HCT116 (cell line): ENCODE measurements at regions not wholly inside any gene's neighbourhood (a gene's known extent, or its start where the extent isn't known, plus 50 kb on each side); places are given as distances from the start of the nearest gene placed in this dataset.

Experiments
- ATAC-seq: fragments of 200-7000 bp; cut with Tn5 transposase; 2 replicates; pipeline ENCODE4 v1.9.1; 2020; ENCODE audit warnings: mild to moderate bottlenecking, moderate library complexity
- BruUV-seq: library from RNA; stranded (reverse); fragments of 400-500 nt; replicated peaks from 2 replicates; lab custom pipeline; 2021; lab: Mats Ljungman, UMichigan
- CTCF ChIA-PET: fragments of 300-600 bp; sonication (Branson Sonifier 250); formaldehyde crosslinking; loops from one replicate; lab custom pipeline; 2021; ENCODE audit warnings: antibody characterized with exemption; lab: Charles Lee
- POLR2A ChIA-PET: fragments of 300-600, 350-600 bp; sonication (Branson Sonifier 250); formaldehyde crosslinking; loops from one replicate; lab custom pipeline; 2021; ENCODE audit warnings: antibody characterized with exemption; lab: Charles Lee
- RAD21 ChIA-PET, 2 experiments: fragments of 300-600 bp; sonication (Branson Sonifier 250); formaldehyde crosslinking; loops; one replicate each; lab custom pipeline; 2023; ENCODE audit warnings: low total read pairs in 2 of 2; ENCODE audit not compliant: uncharacterized antibody in 2 of 2, unreplicated experiment in 2 of 2, low non-redundant PET in 1 of 2; lab: Charles Lee
- DNase-seq: peaks from one replicate; pipeline ENCODE4 v3.0.0-alpha.2; 2010; ENCODE audit warnings: low read depth, low spot score
- H2AFZ ChIP-seq: fragments of 200-600 bp; shearing (Covaris generic), sonication (generic); 2 replicates; pipeline ENCODE4 v1.6.1; 2017; ENCODE audit warnings: low read depth, mixed run types, mixed read lengths, antibody characterized with exemption, low read length; ENCODE audit not compliant: poor library complexity, severe bottlenecking
- H3K27ac ChIP-seq: 2 replicates; pipeline ENCODE4 v1.5.1; 2012; ENCODE audit warnings: low read depth, low read length
- H3K27me3 ChIP-seq: fragments of 200-600 bp; sonication (generic); 2 replicates; pipeline ENCODE4 v1.6.1; 2016; ENCODE audit warnings: mixed run types, low read length, mixed read lengths; ENCODE audit not compliant: insufficient read depth
- H3K36me3 ChIP-seq, 2 experiments: fragments of 200-500 bp in 1 of 2; fragments of 200-600 bp in 1 of 2; sonication (Bioruptor generic) in 1 of 2; sonication (generic) in 1 of 2; 2 replicates each; pipeline versions ENCODE4 v1.5.1 to v1.6.1; 2014 to 2016; ENCODE audit warnings: low read length in 2 of 2, inconsistent platforms in 1 of 2, mixed read lengths in 1 of 2, mixed run types in 1 of 2; ENCODE audit not compliant: insufficient read depth in 2 of 2, control insufficient read depth in 1 of 2
- H3K4me1 ChIP-seq, 2 experiments: fragments of 200-600 bp in 1 of 2; sonication (generic) in 1 of 2; 2 replicates each; pipeline versions ENCODE4 v1.5.1 to v1.6.1; 2012 to 2017; ENCODE audit warnings: low read length in 2 of 2, inconsistent platforms in 1 of 2, mild to moderate bottlenecking in 1 of 2, mixed read lengths in 1 of 2, mixed run types in 1 of 2, moderate library complexity in 1 of 2; ENCODE audit not compliant: insufficient read depth in 2 of 2, control insufficient read depth in 1 of 2
- H3K4me2 ChIP-seq: fragments of 200-600 bp; sonication (generic); 2 replicates; pipeline ENCODE4 v1.6.1; 2017; ENCODE audit warnings: mixed run types, low read length, mixed read lengths
- H3K4me3 ChIP-seq, 2 experiments: fragments of 200-600 bp in 1 of 2; sonication (generic) in 1 of 2; replicated peaks in 1 of 2; 2 replicates each; pipeline ENCODE4 v1.5.1; 2011 to 2016; ENCODE audit warnings: low read length in 2 of 2, control low read depth in 1 of 2, low read depth in 1 of 2, mild to moderate bottlenecking in 1 of 2, mixed read lengths in 1 of 2, mixed run types in 1 of 2
- H3K79me2 ChIP-seq: fragments of 200-600 bp; sonication (generic); 2 replicates; pipeline ENCODE4 v1.6.1; 2017; ENCODE audit warnings: mild to moderate bottlenecking, mixed run types, low read length, moderate library complexity, mixed read lengths; ENCODE audit not compliant: insufficient read depth
- H3K9ac ChIP-seq: fragments of 200-600 bp; sonication (generic); 2 replicates; pipeline ENCODE4 v1.6.1; 2016; ENCODE audit warnings: low read length, mixed read lengths
- H3K9me2 ChIP-seq: fragments of 200-600 bp; sonication (generic), shearing (Covaris generic); 2 replicates; pipeline ENCODE4 v1.6.1; 2017; ENCODE audit warnings: mixed run types, mild to moderate bottlenecking, moderate library complexity; ENCODE audit not compliant: insufficient read depth
- H3K9me3 ChIP-seq, 2 experiments: fragments of 200-500 bp in 1 of 2; fragments of 200-600 bp in 1 of 2; sonication (Bioruptor generic) in 1 of 2; sonication (generic) in 1 of 2; 2 replicates each; pipeline ENCODE4 v1.6.1; 2014 to 2017; ENCODE audit warnings: low read length in 2 of 2, mixed read lengths in 2 of 2, inconsistent platforms in 1 of 2, low read depth in 1 of 2, mild to moderate bottlenecking in 1 of 2, mixed run types in 1 of 2, moderate library complexity in 1 of 2; ENCODE audit not compliant: control insufficient read depth in 1 of 2, insufficient read depth in 1 of 2
- H4K20me1 ChIP-seq: fragments of 200-600 bp; sonication (generic), shearing (Covaris generic); 2 replicates; pipeline ENCODE4 v1.6.1; 2017; ENCODE audit warnings: mixed run types, mild to moderate bottlenecking, moderate library complexity; ENCODE audit not compliant: insufficient read depth
- ELF1 ChIP-seq: IDR thresholded peaks from 2 replicates; pipeline ENCODE4 v1.6.1; 2012; ENCODE audit warnings: low read depth, borderline replicate concordance
- EZH2phosphoT487 ChIP-seq: fragments of 200-600 bp; IDR thresholded peaks from 2 replicates; pipeline ENCODE4 v1.6.1; 2018; ENCODE audit warnings: antibody characterized with exemption, borderline replicate concordance
- FOSL1 ChIP-seq: IDR thresholded peaks from 2 replicates; pipeline ENCODE4 v1.6.1; 2012; ENCODE audit warnings: low read depth
- RAD21 ChIP-seq: IDR thresholded peaks from 2 replicates; pipeline ENCODE4 v1.6.1; 2012; ENCODE audit warnings: low read depth, mild to moderate bottlenecking
- SP1 ChIP-seq: IDR thresholded peaks from 2 replicates; pipeline ENCODE4 v1.6.1; 2012; ENCODE audit warnings: low read depth
- SRF ChIP-seq: IDR thresholded peaks from 2 replicates; pipeline ENCODE4 v1.6.1; 2012; ENCODE audit warnings: low read depth
- TCF7L2 ChIP-seq: IDR thresholded peaks from 2 replicates; pipeline ENCODE4 v1.7.0; 2011; ENCODE audit warnings: borderline replicate concordance, inconsistent platforms; ENCODE audit not compliant: insufficient read depth, insufficient read length; ENCODE audit errors: extremely low read depth
- YY1 ChIP-seq: IDR thresholded peaks from 2 replicates; pipeline ENCODE4 v1.6.1; 2011; ENCODE audit warnings: low read length, low read depth, moderate library complexity, mild to moderate bottlenecking; ENCODE audit not compliant: insufficient replicate concordance; ENCODE audit errors: extremely low read depth
- ZFX ChIP-seq: fragments of 450-650 bp; IDR thresholded peaks from 2 replicates; pipeline ENCODE4 v1.6.1; 2017
- ZNF274 ChIP-seq: fragments of 200-500 bp; sonication (Bioruptor generic); IDR thresholded peaks from 2 replicates; pipeline ENCODE4 v1.6.1; 2014; ENCODE audit warnings: mild to moderate bottlenecking, low read depth, low read length, inconsistent platforms
- intact Hi-C: fragments of 100-400 bp; cut with micrococcal nuclease; formaldehyde crosslinking; loops from 2 replicates; pipeline ENCODE4 v1.10.0; 2022
- TF ChIP-seq, protein P1 (sequence below), 3 experiments: fragments of 200-600 bp in 1 of 3; sonication (generic) in 1 of 3; IDR thresholded peaks in 2 of 3; conservative IDR thresholded peaks in 1 of 3; 2 replicates each; pipeline ENCODE4 v1.5.1; 2012 to 2017; ENCODE audit warnings: low read depth in 2 of 3, low read length in 2 of 3, antibody characterized with exemption in 1 of 3, borderline replicate concordance in 1 of 3, control low read depth in 1 of 3, mild to moderate bottlenecking in 1 of 3, mixed read lengths in 1 of 3, mixed run types in 1 of 3, moderate library complexity in 1 of 3; ENCODE audit not compliant: insufficient read depth in 1 of 3
- TF ChIP-seq, protein P2 (sequence below): IDR thresholded peaks from 2 replicates; pipeline ENCODE4 v1.6.1; 2012
- TF ChIP-seq, protein P3 (sequence below): IDR thresholded peaks from 2 replicates; pipeline ENCODE4 v1.6.1; 2012

DNA sequence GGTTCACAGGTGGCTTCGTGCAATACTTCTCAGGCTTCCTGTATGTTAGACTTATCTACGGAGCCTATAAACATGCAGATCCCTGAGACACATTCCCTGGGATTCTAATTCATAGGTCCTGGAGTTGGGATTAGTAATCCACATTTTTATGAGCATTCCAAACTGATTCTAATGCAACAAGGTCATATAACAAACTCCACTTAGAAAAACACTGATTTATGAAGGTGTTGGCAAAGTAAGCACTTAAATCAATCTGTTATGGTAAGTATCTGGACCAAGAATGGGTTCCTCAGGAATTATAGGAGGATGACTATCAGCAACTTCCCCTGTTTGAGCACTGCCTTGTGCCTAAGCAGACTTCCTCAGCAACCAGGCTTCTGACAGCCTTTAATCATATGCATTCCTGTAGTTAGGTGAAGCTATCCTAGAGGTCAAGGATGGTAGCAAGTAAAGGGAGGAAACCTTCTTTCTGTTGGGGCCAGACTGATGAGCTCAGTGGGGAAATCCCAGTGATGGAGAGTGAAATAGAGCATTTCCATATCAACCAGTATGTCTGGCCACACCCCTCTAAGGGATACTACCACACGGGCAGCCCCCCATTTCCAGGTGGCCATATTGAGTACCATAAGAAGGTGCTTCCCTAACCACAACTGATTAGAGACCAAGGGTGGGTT lies 89.6 kb downstream of the RASSF10 start:
- H3K4me3 ChIP-seq: no peak overlapping the region
- TF ChIP-seq SRF: no peak
- TF ChIP-seq, protein P1, sequence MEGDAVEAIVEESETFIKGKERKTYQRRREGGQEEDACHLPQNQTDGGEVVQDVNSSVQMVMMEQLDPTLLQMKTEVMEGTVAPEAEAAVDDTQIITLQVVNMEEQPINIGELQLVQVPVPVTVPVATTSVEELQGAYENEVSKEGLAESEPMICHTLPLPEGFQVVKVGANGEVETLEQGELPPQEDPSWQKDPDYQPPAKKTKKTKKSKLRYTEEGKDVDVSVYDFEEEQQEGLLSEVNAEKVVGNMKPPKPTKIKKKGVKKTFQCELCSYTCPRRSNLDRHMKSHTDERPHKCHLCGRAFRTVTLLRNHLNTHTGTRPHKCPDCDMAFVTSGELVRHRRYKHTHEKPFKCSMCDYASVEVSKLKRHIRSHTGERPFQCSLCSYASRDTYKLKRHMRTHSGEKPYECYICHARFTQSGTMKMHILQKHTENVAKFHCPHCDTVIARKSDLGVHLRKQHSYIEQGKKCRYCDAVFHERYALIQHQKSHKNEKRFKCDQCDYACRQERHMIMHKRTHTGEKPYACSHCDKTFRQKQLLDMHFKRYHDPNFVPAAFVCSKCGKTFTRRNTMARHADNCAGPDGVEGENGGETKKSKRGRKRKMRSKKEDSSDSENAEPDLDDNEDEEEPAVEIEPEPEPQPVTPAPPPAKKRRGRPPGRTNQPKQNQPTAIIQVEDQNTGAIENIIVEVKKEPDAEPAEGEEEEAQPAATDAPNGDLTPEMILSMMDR (IDR thresholded peaks at IDR 0.05 in 2 of 3, conservative IDR thresholded peaks at IDR 0.05 in 1 of 3; ENCODE audit: borderline replicate concordance in 1 of 3, insufficient read depth in 1 of 3, low read depth in 2 of 3, low read length in 2 of 3): no peak
- no peak for TF ChIP-seq RAD21
- TF ChIP-seq ZFX: no peak
- TF ChIP-seq ZNF274: no peak
- no peak for TF ChIP-seq SP1
- no peak for TF ChIP-seq YY1
- TF ChIP-seq TCF7L2: no peak
- TF ChIP-seq, protein P2, sequence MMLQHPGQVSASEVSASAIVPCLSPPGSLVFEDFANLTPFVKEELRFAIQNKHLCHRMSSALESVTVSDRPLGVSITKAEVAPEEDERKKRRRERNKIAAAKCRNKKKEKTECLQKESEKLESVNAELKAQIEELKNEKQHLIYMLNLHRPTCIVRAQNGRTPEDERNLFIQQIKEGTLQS: no peak
- TF ChIP-seq ELF1: no peak
- no peak for TF ChIP-seq EZH2phosphoT487
- no peak for TF ChIP-seq FOSL1
- TF ChIP-seq, protein P3, sequence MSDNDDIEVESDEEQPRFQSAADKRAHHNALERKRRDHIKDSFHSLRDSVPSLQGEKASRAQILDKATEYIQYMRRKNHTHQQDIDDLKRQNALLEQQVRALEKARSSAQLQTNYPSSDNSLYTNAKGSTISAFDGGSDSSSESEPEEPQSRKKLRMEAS: no peak
- TF ChIP-seq, all 23 proteins: peak for 0
- H3K4me1 ChIP-seq: no peaks in the 10 kb centered on the region
- H3K9me2 ChIP-seq: no peaks in the 10 kb centered on the region
- ATAC-seq: no peak
- no peaks in the 10 kb centered on the region for H3K36me3 ChIP-seq
- intact Hi-C loops: no loop called here
- no peak overlapping the region for H3K4me2 ChIP-seq
- ChIA-PET CTCF (no interaction called here), POLR2A (no interaction called here), RAD21 (no interaction called here)
- no peak overlapping the region for H3K9ac ChIP-seq
- no peaks in the 10 kb centered on the region for H3K79me2 ChIP-seq
- no peak overlapping the region for H2AFZ ChIP-seq
- no TSS peak for BruUV-seq
- H3K27ac ChIP-seq: no peak overlapping the region
- no peaks in the 10 kb centered on the region for H4K20me1 ChIP-seq
- no peaks in the 10 kb centered on the region for H3K27me3 ChIP-seq
- no peak for DNase-seq
- H3K9me3 ChIP-seq: no peaks in the 10 kb centered on the region
